ENCODE measurements at regions not wholly inside any gene's neighbourhood (a gene's known extent, or its start where the extent isn't known, plus 50 kb on each side); places are given as distances from the start of the nearest gene placed in this dataset.

- TF ChIP-seq CTCF (IDR thresholded peaks at IDR 0.05; ENCODE audit: insufficient read depth, low read depth, low read length), result no peak
- DNase-seq (ENCODE audit: low read depth), result no peak
- H3K4me3 ChIP-seq (ENCODE audit: low read depth, low read length), result no peak overlapping the region
These were observed 98.5 kb upstream of the ST8SIA3 start for GRCh38 chr18:57253903-57254302.

GRCh38 chr18:57258131-57258777 lies 94.1 kb upstream of the ST8SIA3 start:
- no peak for DNase-seq (ENCODE audit: low read depth)
- no peak for TF ChIP-seq CTCF (IDR thresholded peaks at IDR 0.05; ENCODE audit: insufficient read depth, low read depth, low read length)
- no peak overlapping the region for H3K4me3 ChIP-seq (ENCODE audit: low read depth, low read length)

- no peak for TF ChIP-seq CTCF (IDR thresholded peaks at IDR 0.05; ENCODE audit: insufficient read depth, low read depth, low read length)
- H3K4me3 ChIP-seq (ENCODE audit: low read depth, low read length), result no peak overlapping the region
- no peak for DNase-seq (ENCODE audit: low read depth)
These were observed 84.9 kb upstream of the ST8SIA3 start for GRCh38 chr18:57267368-57267925.

- no peak for TF ChIP-seq CTCF (IDR thresholded peaks at IDR 0.05; ENCODE audit: insufficient read depth, low read depth, low read length)
- DNase-seq (ENCODE audit: low read depth), result no peak
These were observed 82.6 kb upstream of the ST8SIA3 start for GRCh38 chr18:57269756-57270155.

GRCh38 chr18:57270156-57270555 lies 82.2 kb upstream of the ST8SIA3 start:
- H3K4me3 ChIP-seq (ENCODE audit: low read depth, low read length), result no peak overlapping the region
- DNase-seq (ENCODE audit: low read depth), result no peak
- TF ChIP-seq CTCF (IDR thresholded peaks at IDR 0.05; ENCODE audit: insufficient read depth, low read depth, low read length), result no peak

More at GRCh38 chr18:57269756-57270155, 82.6 kb upstream of the ST8SIA3 start:
- no peak overlapping the region for H3K4me3 ChIP-seq (ENCODE audit: low read depth, low read length)

GRCh38 chr18:57273194-57273593 lies 79.2 kb upstream of the ST8SIA3 start:
- DNase-seq (ENCODE audit: low read depth), result no peak
- no peak for TF ChIP-seq CTCF (IDR thresholded peaks at IDR 0.05; ENCODE audit: insufficient read depth, low read depth, low read length)
- no peak overlapping the region for H3K4me3 ChIP-seq (ENCODE audit: low read depth, low read length)

- H3K4me3 ChIP-seq (ENCODE audit: low read depth, low read length), result no peak overlapping the region
- no peak for TF ChIP-seq CTCF (IDR thresholded peaks at IDR 0.05; ENCODE audit: insufficient read depth, low read depth, low read length)
- no peak for DNase-seq (ENCODE audit: low read depth)
These were observed 77.2 kb upstream of the ST8SIA3 start for GRCh38 chr18:57275111-57275510.

All from fibroblast of villous mesenchyme (primary cell).